WTC11 (cell line): ENCODE measurements at regions not wholly inside any gene's neighbourhood (a gene's known extent, or its start where the extent isn't known, plus 50 kb on each side); places are given as distances from the start of the nearest gene placed in this dataset.

ENCODE experiments used
- CBFB ChIP-seq: sonication (generic); formaldehyde crosslinking; IDR thresholded peaks from 2 replicates; pipeline ENCODE4 v1.8.1; 2022; ENCODE audit warnings: mild to moderate bottlenecking, low read depth, missing genetic modification reagents
- CREB1 ChIP-seq: sonication (generic); formaldehyde crosslinking; IDR thresholded peaks from 2 replicates; pipeline ENCODE4 v1.8.0; 2023; ENCODE audit warnings: mild to moderate bottlenecking, missing genetic modification reagents
- CREM ChIP-seq: sonication (generic); formaldehyde crosslinking; IDR thresholded peaks from 2 replicates; pipeline ENCODE4 v1.8.1; 2022; ENCODE audit warnings: mild to moderate bottlenecking, missing genetic modification reagents, moderate library complexity
- CTCF ChIP-seq: fragments of 200-600 bp; IDR thresholded peaks from 2 replicates; pipeline ENCODE4 v1.8.0; 2022; ENCODE audit warnings: antibody characterized with exemption
- E2F4 ChIP-seq: sonication (generic); formaldehyde crosslinking; IDR thresholded peaks from 2 replicates; pipeline ENCODE4 v1.8.1; 2022; ENCODE audit warnings: low read depth, mild to moderate bottlenecking, moderate library complexity, missing genetic modification reagents, borderline replicate concordance
- E2F5 ChIP-seq: sonication (generic); formaldehyde crosslinking; IDR thresholded peaks from 2 replicates; pipeline ENCODE4 v1.8.1; 2022; ENCODE audit warnings: mild to moderate bottlenecking, moderate library complexity, missing genetic modification reagents
- FOXK1 ChIP-seq: sonication (generic); formaldehyde crosslinking; IDR thresholded peaks from 2 replicates; pipeline ENCODE4 v1.8.0; 2022; ENCODE audit warnings: mild to moderate bottlenecking, moderate library complexity, missing genetic modification reagents
- IRF1 ChIP-seq: sonication (generic); formaldehyde crosslinking; IDR thresholded peaks from 2 replicates; pipeline ENCODE4 v1.8.0; 2023; ENCODE audit warnings: missing genetic modification reagents
- MAX ChIP-seq: sonication (generic); formaldehyde crosslinking; IDR thresholded peaks from 2 replicates; pipeline ENCODE4 v1.8.0; 2022; ENCODE audit warnings: mild to moderate bottlenecking, missing genetic modification reagents

- TF ChIP-seq CREB1 (no peak), E2F5 (CRISPR knock-in tag) (no peak), CBFB (CRISPR knock-in tag) (no peak), FOXK1 (CRISPR knock-in tag) (no peak), MAX (CRISPR knock-in tag) (no peak), CTCF (no peak), CREM (CRISPR knock-in tag) (no peak), E2F4 (CRISPR knock-in tag) (no peak), IRF1 (CRISPR knock-in tag) (no peak)
Observed at GRCh38 chr11:21675049-21675616, 517.8 kb upstream of the ANO5 start.
